ENCODE measurements at regions not wholly inside any gene's neighbourhood (a gene's known extent, or its start where the extent isn't known, plus 50 kb on each side); places are given as distances from the start of the nearest gene placed in this dataset.

- no peak overlapping the region for H3K4me3 ChIP-seq (ENCODE audit: low read depth, low read length)
- in situ Hi-C loops (cut with HindIII; ENCODE audit: low sequenced_read_pairs) = no loop called here
- DNase-seq (ENCODE audit: low read depth, low spot score) = peak; percentile 93
- TF ChIP-seq CTCF (IDR thresholded peaks at IDR 0.05; ENCODE audit: low read depth, low read length) = no peak
Measured at GRCh38 chr2:217223222-217223930, 363.5 kb upstream of the TNP1 start.

GRCh38 chr2:217222309-217222910 lies 362.5 kb upstream of the TNP1 start:
- H3K4me3 ChIP-seq (ENCODE audit: low read depth, low read length) = no peak overlapping the region
- no peak for TF ChIP-seq CTCF (IDR thresholded peaks at IDR 0.05; ENCODE audit: low read depth, low read length)
- no peak for DNase-seq (ENCODE audit: low read depth, low spot score)
- in situ Hi-C loops (cut with HindIII; ENCODE audit: low sequenced_read_pairs) = no loop called here

GRCh38 chr2:217220228-217221013 lies 360.6 kb upstream of the TNP1 start:
- TF ChIP-seq CTCF (IDR thresholded peaks at IDR 0.05; ENCODE audit: low read depth, low read length) = no peak
- in situ Hi-C loops (cut with HindIII; ENCODE audit: low sequenced_read_pairs) = no loop called here
- peak; percentile 56 for DNase-seq (ENCODE audit: low read depth, low spot score)
- H3K4me3 ChIP-seq (ENCODE audit: low read depth, low read length) = no peak overlapping the region

- no peak for DNase-seq (ENCODE audit: low read depth, low spot score)
- no peak overlapping the region for H3K4me3 ChIP-seq (ENCODE audit: low read depth, low read length)
- TF ChIP-seq CTCF (IDR thresholded peaks at IDR 0.05; ENCODE audit: low read depth, low read length) = no peak
- in situ Hi-C loops (cut with HindIII; ENCODE audit: low sequenced_read_pairs) = no loop called here
Measured at GRCh38 chr2:217219164-217219520, 359.3 kb upstream of the TNP1 start.

GRCh38 chr2:217218269-217219163 lies 358.7 kb upstream of the TNP1 start:
- in situ Hi-C loops (cut with HindIII; ENCODE audit: low sequenced_read_pairs) = no loop called here
- peak; percentile 74 for DNase-seq (ENCODE audit: low read depth, low spot score)

More at GRCh38 chr2:217218269-217219163, 358.7 kb upstream of the TNP1 start:
- H3K4me3 ChIP-seq (ENCODE audit: low read depth, low read length) = no peak overlapping the region
- TF ChIP-seq CTCF (IDR thresholded peaks at IDR 0.05; ENCODE audit: low read depth, low read length) = no peak

All from astrocyte of the spinal cord (primary cell).